GM20000 (cell line): ENCODE measurements at regions not wholly inside any gene's neighbourhood (a gene's known extent, or its start where the extent isn't known, plus 50 kb on each side); places are given as distances from the start of the nearest gene placed in this dataset.
A peak's percentile ranks its signal among the peaks of the same experiment; 100 is the strongest.

Experiments
- DNase-seq: peaks from one replicate; pipeline ENCODE4 v3.0.0; 2012; ENCODE audit warnings: low spot score
- CTCF ChIP-seq: IDR thresholded peaks from 2 replicates; pipeline ENCODE4 v1.5.1; 2012; ENCODE audit warnings: mild to moderate bottlenecking, control low read depth; ENCODE audit errors: extremely low read depth, missing control alignments

DNA sequence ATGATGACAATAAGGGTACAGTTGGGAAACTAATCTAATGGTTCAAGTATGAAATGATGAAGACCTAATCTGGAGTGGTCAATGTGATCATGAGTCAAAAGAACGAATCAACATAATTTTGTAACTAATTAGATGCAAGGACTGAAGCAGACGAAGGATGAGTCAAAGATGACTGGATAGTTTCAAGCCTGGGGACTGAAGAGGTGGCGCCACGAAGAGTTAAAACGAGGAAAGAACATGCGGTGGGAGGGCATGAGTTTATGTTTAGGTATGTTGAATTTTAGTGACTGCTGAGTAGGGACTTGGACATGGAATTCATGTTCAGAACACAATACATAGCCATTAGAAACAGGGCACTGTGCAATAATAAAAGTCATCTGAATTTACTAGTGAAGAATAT lies 221.5 kb upstream of the FAM241A start:
- no peak for DNase-seq
- no peak for TF ChIP-seq CTCF

GRCh38 chr4:111924696-111925095 lies 220.6 kb upstream of the FAM241A start:
- no peak for DNase-seq
- TF ChIP-seq CTCF: no peak

DNA sequence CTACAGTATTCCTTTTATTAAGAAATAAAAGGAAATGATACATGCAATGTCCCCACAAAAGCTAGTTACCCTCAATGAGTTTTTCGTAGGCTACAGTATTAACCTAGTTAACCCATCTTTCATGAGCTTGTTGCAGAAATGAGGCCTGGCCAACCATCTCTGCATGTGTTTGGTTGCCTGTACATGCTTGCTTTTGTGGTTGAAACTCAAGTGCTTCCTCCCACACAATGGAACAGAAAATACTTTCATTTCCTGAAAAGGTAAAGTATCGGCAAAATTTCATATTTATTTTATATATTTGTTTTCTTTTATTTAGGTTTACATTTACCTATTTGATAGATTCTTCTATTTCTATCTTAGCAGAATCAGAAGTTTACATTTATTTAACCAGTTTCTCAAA lies 214.6 kb upstream of the FAM241A start:
- peak; percentile 14 for DNase-seq
- TF ChIP-seq CTCF: no peak

DNA sequence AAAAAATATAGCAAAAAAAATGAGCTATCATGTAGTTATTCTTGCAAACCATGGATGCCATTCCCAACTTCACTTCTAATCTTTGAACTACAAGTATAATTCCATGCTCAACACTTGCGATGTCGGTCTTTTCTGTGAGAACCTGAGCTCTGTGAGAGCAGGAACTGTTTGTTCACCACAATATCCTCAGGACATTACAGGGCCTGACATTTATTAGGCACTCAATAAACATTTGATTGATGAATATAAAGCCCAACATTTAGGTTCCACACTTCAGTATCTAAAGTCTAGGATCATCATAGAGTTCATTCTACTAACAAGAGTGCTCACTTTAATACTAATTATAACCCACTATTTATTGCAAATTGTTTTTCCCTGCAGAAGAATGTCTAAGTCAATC lies 211.6 kb upstream of the FAM241A start:
- no peak for TF ChIP-seq CTCF
- no peak for DNase-seq

- DNase-seq: no peak
- no peak for TF ChIP-seq CTCF
Measured at GRCh38 chr4:111934314-111934713, 210.9 kb upstream of the FAM241A start.

DNA sequence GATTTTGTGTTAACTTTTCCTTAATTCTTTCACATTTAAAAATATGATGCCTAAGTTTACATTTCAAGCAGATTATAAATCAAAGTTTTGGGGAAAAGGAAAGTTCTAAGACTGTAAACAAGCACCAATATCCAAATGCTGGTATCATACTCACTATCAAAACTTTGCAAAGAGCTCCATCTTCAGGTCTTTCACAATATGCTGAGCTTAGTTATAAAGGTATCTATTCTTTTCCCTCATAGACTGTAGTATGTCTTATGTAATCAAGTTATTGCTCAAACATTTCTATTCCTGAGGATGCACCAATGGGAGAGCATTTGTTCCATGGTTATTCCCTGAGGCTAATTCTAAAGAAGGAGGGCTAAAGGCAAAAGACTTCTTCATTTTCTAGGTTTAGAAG lies 207.9 kb upstream of the FAM241A start:
- TF ChIP-seq CTCF: no peak
- peak; percentile 10 for DNase-seq

GRCh38 chr4:111941957-111942356 lies 203.3 kb upstream of the FAM241A start:
- DNase-seq: no peak
- TF ChIP-seq CTCF: no peak
